GM19238 (cell line): ENCODE measurements at regions not wholly inside any gene's neighbourhood (a gene's known extent, or its start where the extent isn't known, plus 50 kb on each side); places are given as distances from the start of the nearest gene placed in this dataset.

Experiments used
- DNase-seq: peaks from one replicate; pipeline ENCODE4 v3.0.0; 2011; ENCODE audit warnings: low spot score; ENCODE audit not compliant: insufficient read length

DNA sequence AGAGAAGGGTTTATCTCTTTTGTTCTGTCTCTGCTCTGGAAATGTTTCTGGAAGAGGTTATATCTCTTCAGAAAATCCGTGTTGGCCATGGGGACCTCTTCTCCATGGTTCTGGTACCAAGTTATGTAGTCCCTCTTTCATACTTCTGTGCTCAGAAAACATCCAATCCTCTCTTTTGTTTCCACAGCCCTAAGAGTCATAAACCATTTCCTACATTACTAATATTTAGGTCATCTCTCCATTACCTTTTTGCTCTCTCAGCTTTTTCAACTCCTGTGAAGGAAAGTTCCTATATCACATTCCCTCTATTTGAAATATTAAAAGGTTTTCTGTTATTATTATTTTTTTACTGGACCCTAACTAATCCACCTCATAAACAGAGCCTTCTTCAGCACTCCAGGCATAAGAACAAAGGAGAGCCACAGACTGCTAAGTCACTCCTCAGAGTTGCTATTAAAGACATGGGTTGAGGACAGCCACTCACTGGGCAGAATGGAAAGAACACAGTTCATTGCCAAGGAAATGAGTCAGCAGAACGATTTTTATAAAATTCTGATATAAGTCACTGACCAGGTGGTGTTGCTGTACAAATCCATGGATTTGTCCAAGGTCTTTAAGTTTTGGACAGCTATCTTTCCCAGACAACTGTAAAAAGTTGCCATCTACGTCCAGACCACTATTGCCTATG is 122.4 kb upstream of the NPY2R start:
- no peak for DNase-seq

DNA sequence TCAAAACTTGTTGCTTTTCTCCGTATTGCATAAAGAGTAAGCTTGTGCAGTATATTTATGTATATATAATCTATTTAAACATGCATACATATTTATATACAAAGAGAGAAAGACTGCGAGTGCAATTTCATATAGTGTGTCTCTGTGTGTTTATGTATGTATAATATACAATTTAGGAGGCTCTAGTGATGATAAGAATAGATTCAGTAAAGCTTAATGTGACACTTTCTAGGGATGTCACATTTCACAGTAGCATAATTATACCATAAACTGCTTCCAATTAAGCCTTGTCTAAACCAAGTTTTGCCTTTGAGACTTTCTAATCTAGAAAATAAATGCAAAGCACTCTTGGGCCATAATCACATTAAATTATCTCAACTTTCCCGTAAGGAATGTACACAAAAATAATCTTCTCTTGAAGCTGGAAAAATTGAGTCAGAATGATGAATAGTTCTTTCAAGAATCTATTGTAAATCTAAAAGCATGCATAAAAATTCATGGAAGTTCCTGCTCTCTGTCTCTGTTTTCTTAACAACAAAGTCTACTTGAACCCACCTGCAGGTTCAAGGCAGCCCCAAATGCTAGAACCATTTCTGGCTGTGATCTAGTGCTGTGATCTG is 114.1 kb upstream of the NPY2R start:
- DNase-seq: no peak

DNA sequence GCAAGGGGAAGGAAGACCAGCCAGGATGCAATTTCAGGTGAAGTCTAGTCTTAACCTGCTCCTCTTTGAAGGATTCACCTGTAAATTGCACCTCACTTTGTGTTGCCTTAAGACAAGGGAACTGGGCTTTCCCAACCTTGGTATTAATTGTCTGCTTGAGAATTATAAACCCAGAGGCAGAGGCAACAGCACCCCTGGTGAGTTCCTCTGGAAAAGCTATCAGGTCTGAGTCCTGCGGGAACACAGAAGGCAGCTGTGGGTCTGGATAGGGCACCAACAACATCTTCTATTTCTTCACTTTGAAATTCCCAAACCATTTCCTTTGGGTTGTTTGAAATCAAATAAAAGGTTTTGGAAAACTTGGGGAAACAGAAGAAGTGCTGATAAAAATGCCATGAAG is 109.2 kb upstream of the NPY2R start:
- no peak for DNase-seq

DNA sequence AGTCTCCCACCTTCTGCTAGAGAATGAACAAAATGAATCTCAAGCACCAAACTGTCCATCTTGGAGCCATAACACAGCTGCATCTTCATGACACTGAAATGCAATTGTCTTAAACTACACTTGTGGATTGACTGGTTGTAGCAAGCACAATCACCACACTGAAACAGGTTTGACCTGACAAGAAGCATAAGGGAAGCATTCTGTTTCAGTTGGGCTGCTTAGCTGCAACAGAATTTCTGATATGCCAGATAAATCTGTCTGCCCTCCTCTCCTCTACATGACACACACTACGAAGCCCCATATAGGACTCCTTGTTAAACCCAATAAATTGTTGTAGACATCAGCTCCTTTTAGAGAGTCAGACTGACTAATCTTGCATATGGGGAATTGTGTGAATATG is 101.8 kb upstream of the NPY2R start:
- no peak for DNase-seq

DNA sequence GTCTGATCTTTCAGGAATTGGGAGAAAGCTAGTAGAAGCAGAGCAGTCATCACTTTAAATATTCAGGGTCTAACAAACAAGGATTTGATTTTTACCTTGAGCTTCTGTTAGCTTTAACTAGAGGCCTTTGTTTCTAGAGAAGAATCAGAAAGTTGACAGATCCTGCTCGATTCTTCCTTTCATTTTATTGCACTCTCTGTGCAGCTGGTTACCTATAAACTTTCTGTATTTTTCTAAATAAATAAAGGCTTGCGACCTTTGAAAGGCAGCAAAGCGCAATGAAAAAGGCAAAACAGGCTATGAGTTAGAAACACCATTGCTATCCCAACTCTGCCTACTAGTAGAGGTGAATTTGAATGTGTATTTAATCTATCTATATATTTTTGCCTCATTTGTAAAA is 101.4 kb upstream of the NPY2R start:
- no peak for DNase-seq

DNA sequence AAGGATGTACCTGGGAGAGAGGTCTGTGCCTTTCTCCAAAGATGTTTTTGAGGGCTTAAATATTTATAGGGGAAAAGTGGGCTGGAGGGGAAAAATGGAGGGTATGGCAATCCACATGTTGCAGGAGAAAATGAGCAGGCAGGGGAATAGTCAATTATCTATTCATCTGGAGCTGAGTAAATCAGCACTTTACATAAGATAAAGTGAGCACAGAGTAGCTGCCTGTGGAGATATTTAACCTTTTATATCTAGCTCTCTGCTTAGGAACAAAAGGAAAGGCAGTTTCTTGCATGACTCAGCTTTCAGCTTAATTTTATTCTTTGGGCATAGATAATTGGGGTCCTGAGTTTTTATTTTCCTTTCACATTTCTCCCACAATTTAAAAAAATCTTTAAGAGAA is 93.6 kb upstream of the NPY2R start:
- no peak for DNase-seq

DNA sequence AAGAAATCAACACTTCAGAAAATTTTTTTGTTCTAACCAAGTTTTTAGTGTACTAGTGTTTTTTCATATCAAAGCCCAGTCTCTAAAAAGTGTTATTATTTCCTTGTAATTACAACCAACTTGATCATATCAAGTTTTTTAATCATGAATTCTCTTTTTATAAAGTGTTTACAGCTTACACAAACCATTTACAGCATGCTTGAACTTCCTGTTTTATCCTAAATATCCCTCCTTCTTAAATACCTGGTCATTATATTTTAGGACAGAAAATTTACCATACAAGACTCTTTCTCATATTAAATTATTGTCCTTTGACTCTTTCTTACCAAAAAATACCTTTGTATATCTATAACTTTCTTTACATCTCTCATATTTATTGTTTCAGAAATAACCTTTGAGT is 89.4 kb upstream of the NPY2R start:
- DNase-seq: no peak

DNA sequence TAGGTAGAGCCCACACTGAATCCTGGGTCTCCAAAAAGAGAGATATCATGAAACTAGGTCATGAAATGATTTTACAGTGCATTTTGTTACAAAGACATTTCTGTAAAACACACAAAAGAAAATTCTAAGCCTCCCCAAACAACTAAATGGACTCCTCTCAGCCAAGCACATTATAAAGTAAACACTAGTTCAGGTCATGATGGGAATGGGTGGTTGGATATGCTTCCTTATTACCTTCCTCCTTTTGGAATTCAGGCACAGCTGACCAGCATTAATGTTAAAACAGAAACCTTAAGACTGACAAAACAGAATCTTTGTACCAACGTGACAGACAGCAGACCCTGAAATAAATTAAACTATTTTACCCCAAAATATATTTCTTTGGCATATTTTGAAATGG is 87.9 kb upstream of the NPY2R start:
- no peak for DNase-seq

DNA sequence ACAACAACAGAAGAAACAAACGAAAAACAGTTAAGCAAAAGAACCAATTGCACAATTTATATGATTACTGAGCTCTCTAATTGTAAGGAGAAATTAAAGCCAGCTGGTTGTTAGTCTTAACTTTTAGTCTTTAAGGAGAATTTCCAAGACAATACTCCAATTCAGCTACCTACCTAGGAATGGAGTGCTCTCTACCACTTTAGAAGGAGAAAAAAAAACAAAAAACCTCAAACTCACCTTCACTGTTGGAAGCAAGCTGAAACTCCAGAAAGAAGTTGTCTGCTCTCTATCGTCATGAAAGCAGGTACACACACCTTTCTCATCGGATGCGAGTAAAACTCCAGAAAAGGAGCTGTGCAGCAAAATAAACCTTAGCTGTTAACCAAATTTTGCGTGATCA is 86.1 kb upstream of the NPY2R start:
- no peak for DNase-seq

DNA sequence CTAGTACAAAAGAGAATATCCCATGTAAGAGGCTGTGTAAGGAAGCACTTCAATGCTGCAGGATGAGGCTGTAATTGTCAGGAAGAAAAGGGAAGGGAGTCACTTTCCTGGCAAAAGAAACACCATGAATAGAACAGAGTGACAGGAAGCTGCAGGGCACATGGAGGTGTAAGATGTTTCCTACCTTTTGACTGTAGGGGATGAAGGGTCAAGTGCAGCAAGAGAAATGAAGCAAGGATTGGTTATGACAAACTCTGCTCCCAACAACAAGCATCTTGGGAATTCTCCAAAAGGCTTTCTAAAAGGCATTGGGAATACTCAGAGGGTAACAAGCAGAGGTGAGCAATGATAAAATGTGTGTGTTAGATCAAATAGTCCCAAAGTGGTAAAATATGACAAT is 74.3 kb upstream of the NPY2R start:
- no peak for DNase-seq

DNA sequence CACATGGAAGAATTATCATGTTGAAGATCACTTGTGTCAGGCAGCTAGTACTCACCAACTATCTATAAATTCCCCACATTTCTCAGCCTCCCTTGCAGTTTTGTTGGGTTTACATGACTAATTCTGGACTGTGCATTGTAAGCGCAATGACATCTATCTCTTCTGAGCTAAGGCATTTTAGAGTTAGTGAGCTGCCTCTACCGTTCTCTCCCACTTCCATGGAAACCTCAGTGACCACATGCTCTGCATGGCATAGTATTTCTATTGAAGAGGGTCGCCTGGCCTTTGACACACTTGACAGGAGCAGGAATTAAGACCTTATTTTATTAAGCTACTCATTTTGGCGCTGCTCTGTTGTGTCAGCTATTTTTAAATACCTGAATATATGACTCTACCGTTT is 67.5 kb upstream of the NPY2R start:
- DNase-seq: no peak

DNA sequence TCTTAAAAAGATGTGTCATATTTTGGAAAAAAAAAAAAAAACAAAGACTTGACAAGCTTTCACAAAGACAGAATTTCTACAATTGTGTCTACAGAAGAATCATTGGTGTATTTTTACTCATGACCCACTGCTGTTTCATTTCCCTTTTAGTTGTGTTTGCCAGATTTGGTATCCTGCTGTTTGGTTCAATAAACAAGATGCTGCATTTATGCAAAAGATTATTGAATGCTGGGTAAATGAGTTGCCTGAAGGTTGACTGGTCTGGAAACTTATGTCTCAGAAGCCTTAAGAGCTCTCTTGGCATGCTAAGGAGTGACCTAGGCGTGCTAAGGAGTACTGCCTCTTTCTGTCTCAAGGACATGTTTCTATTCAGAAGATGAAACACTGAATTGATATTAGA is 64.9 kb upstream of the NPY2R start:
- DNase-seq: no peak
